NCI-H526 treated with DMSO at 0.1 percent for 48 hours (cell line): ENCODE measurements at regions not wholly inside any gene's neighbourhood (a gene's known extent, or its start where the extent isn't known, plus 50 kb on each side); places are given as distances from the start of the nearest gene placed in this dataset.

ENCODE experiments used
- DNase-seq: peaks from one replicate; lab custom pipeline; 2025; lab: John Stamatoyannopoulos, UW

DNA sequence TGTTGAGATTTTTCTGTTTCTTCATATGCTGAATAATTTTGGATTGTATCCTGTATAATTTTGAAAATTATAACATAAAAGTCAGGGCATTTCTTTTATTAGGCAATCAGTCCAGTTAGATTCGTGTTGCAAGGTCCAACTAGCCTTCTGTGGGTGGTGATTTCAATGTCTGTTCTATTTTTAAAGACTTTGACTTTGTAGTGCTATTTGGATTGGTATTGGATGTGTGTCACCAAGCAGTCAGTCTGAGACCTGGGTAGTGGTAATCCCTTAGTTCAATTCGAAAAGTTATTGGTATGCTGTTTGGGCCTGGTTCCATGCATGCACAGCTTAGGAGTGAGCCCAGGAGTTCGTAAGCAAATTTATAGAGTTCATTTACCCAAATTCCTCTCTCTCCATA is 82.2 kb downstream of the EPDR1 start:
- DNase-seq: no peak

GRCh38 chr7:38006559-38006958 is 86.1 kb downstream of the EPDR1 start:
- no peak for DNase-seq

DNA sequence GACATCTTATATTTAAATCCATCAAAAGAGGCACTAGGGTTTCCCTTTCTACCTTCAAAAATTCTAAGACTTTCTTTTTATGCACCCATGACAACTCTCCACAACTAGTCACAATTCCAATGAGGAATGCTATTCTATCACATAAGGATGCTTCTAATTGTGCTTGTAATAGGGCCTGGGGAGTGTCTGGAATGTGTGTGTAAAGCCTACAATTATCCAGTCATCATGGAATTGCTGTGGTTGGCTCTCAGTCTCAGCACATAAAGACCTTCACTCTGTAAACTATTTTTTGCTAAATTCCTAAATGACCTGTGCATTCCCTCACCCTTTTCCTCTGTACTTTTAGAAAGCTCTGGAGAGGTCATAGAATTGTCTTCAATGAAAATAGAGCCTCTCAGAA is 86.7 kb downstream of the EPDR1 start:
- DNase-seq: no peak

DNA sequence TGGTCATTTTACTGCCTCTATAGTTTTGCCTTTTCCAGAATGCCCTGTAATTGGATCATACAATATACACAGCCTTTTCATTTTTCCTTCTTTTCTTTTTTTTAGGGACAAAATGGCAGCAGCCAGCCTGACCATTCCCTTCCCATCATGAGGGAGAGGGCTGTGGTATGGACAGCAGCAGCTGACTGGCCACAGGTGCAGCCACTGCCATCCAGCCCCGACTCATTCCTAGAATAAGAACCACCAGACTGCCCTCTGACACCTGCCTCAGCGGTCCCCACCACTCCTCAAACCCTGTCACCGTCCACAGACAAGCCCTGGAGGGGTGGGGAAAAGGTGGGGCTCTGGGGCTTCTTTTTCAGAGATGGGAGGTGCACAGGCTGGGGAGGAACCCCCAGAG is 92.8 kb downstream of the EPDR1 start:
- no peak for DNase-seq

GRCh38 chr7:38016567-38016966 is 96.1 kb downstream of the EPDR1 start:
- no peak for DNase-seq

- DNase-seq: no peak
Measured at GRCh38 chr7:38017320-38017719, 96.9 kb downstream of the EPDR1 start.

GRCh38 chr7:38020121-38020785 is 99.8 kb downstream of the EPDR1 start:
- DNase-seq: no peak

DNA sequence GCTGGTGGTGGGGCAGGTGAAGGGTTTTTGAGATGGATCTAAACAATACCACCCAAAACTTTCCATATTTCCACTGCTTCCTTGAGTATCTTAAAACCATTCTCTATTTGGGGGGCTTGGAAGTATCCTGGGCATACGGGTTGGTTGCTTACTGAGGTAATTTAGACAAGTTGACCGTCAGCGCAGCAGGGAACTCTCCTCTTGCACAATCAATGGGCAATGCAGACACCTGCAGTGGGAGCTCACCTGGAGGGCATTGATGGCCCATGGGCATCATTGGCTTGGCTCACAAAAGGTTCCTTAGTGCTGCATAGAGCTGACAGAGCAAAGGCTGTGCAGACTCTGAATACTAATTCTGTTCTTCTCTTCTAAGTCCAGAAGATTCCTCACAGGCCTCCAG is 101.5 kb downstream of the EPDR1 start:
- DNase-seq: no peak

GRCh38 chr7:38025815-38026214 is 105.4 kb downstream of the EPDR1 start:
- no peak for DNase-seq

- DNase-seq: no peak
Measured at GRCh38 chr7:38027884-38028455, 107.5 kb downstream of the EPDR1 start.

DNA sequence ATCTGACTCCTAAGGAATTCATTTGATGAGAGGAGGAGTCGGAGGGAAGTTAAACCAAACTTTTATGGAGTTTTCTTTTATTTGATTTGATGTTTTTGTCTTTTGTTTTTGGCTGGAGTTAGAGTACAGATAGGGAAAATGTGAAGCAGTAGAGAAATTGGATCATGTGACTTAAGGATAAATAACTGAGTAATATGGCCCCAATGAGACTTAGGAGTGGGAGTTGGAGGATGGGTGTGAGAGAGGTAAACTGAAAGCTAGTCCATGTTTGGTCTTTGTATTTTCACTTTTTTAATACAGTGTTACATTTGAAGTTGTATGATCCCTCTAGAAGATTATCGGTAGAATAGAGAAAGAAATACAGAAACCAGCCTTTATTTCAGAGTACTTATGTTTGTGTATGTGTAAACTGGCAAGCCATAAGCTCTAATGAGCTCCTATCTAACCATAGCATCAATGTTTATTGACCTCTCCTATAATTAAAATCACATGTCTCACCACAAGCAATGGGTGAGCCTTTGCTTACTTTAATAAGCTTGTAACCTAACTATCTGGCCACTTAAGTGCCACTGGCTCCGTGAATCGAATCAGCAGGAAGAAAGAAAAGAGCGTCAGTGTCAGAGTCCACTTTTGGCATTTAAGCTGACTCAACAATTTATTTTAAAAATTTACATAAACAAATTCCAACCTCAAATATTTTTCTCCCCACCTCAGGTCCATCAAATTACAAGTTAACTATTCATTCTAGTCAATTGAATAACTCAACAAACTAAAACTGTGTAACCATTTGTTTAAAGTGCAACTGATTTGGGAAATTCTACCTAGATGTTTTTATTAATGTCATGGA is 113.8 kb downstream of the EPDR1 start:
- peak; percentile 20 for DNase-seq

- no peak for DNase-seq
Measured at GRCh38 chr7:38040831-38041230, 120.4 kb downstream of the EPDR1 start.

GRCh38 chr7:38049679-38050078 is 128.4 kb upstream of the STARD3NL start:
- DNase-seq: no peak

DNA sequence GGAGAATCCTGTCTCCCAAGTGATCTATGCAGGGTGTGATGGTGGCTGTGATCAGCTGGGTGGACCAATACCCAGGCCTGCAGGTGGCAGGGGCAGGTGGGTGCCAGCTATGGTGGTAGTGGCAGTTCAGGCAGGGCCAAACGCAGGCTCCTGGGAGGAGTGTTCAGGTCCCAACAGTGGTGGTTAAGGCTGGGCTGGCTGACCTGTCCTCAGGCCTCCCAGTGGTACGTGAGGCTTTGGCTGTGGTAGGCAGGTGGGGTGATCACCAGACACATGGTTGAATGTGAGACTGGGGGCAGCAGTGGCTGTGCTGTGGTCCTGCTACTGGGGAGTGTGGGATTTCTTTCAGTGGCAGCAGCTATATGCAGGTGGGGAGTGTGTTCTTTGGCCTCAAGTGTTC is 126.7 kb upstream of the STARD3NL start:
- no peak for DNase-seq

DNA sequence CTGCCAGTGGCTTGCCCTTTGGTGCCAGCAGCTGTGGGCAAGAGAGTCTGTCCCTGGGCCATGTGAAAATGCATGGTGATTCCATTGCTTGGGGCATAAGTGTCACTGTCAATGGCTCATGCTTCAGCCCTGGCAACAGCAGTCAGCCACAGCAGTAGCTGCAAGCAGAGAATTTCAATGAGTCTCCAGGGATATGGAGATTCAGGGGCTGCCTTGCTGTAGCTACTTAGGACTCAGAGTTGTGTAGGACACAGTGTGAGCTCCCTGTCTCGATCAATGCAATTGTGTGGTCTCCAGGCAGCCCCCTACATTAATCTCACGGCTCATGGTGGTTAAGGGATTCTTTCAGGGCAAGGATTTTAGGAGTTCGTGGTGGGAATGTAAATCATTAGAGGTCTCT is 126.3 kb upstream of the STARD3NL start:
- no peak for DNase-seq

- DNase-seq: no peak
Measured at GRCh38 chr7:38052786-38053185, 125.3 kb upstream of the STARD3NL start.

DNA sequence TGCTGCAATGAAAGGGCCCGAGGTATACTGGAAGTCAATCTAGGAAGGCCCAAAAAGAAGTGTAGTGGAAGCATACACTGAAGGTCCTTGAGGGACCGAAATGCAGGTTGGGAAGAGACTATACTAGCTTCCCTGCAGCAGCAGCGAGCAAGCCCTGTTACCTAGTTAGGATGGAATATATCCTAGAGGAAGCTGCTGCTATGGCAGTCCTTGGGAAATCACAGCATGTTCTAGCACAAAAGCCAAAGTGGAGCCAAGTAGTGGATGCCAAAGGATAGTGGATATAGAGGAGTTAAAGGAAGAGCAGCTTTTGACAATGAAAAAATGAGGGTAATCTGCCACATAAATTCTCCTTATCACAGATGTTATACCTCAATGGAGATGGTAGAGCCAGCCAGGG is 123.8 kb upstream of the STARD3NL start:
- no peak for DNase-seq

GRCh38 chr7:38057829-38058228 is 120.2 kb upstream of the STARD3NL start:
- DNase-seq: no peak

GRCh38 chr7:38060116-38060515 is 117.9 kb upstream of the STARD3NL start:
- no peak for DNase-seq

DNA sequence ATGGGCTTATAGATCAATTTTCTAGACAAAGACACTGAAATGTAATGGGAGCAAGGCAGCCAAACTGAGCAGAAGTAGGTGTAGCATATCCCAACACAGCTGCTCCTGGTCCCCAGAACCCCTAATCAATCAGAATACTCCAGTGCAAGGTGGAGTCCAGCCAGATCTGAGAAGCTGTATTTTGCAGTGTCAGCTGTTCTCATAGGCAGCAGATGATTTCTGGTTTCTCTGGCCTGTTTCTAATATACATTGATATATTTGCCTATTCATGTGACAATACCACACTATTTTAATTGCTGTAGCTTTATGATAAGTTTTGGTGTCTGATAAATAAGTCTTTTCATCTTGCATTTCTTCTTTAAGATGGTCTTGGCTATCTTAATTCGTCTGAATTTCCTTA is 117.4 kb upstream of the STARD3NL start:
- DNase-seq: no peak

DNA sequence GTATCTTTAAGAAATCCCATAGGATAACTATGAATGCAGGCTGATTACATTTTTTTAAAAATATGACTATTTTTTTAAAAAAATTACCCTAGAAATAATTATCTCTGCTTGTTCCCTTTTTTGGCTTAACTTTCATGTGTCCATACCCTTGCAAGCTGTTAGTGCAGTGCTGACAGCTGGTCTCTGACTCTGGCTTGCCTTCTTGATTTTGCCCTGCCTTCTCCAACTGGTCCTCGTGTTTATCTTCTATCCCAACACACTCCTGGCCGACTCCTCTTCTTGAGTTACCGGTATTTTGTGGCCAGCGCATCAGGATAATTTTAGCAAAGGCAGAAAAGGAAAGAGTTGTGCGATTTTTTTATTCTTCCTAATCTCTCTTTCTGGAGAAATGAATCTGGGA is 111.7 kb upstream of the STARD3NL start:
- DNase-seq: no peak

DNA sequence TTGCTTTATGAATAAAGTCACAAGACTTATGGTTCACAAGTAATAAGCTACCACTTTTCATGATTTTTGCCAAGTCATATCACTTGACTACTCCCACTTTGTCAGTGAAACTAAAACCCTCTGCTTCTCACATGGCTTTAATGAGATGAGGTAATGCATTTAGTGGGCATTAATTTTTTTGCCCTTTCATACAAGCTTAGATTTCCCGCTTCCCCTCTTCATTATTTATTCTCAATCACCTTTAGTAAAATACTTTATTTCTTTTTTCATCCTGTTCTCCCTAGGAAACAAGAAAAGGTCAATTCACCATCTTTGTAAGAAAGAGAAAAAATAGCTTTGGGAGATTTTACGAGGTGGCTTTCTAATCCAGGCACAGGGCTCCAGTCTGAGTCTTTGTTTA is 109.6 kb upstream of the STARD3NL start:
- DNase-seq: no peak

GRCh38 chr7:38069052-38069451 is 109.0 kb upstream of the STARD3NL start:
- no peak for DNase-seq
